GM12872 (cell line): ENCODE measurements at regions not wholly inside any gene's neighbourhood (a gene's known extent, or its start where the extent isn't known, plus 50 kb on each side); places are given as distances from the start of the nearest gene placed in this dataset.

ENCODE experiments used
- TF ChIP-seq, protein P1 (sequence below): IDR thresholded peaks from 3 replicates; pipeline ENCODE4 v1.5.1; 2011; ENCODE audit warnings: low read depth, mild to moderate bottlenecking, low read length, moderate library complexity; ENCODE audit not compliant: insufficient read depth

DNA sequence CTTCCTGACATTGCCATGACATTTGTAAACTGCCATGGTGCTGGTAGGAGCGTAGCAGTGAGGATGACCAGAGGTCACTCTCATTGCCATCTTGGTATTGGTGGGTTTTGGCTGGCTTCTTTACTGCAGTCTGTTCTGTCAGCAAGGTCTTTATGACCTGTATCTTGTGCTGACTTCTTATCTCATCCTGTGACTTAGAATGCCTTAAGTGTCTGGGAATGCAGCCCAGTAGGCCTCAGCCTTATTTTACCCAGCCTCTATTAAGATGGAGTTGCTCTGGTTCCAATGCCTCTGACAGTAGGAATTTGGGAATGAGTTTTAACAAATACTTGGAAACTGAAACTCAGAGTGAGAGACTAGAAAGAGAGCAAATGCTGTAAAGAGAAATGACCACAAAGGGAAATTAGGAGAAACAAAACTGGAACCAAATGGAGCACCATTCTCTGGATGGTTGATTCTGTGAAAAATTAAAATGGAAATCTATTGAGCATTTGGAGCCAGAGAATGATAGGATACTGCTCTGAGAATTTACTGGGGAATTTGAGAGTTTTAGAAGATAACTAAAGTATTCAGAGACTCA, 50.1 kb upstream of the RHOU start:
- TF ChIP-seq, protein P1, sequence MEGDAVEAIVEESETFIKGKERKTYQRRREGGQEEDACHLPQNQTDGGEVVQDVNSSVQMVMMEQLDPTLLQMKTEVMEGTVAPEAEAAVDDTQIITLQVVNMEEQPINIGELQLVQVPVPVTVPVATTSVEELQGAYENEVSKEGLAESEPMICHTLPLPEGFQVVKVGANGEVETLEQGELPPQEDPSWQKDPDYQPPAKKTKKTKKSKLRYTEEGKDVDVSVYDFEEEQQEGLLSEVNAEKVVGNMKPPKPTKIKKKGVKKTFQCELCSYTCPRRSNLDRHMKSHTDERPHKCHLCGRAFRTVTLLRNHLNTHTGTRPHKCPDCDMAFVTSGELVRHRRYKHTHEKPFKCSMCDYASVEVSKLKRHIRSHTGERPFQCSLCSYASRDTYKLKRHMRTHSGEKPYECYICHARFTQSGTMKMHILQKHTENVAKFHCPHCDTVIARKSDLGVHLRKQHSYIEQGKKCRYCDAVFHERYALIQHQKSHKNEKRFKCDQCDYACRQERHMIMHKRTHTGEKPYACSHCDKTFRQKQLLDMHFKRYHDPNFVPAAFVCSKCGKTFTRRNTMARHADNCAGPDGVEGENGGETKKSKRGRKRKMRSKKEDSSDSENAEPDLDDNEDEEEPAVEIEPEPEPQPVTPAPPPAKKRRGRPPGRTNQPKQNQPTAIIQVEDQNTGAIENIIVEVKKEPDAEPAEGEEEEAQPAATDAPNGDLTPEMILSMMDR, result no peak
